Esophagus muscularis mucosa (tissue), 4 donors: ENCODE measurements at regions not wholly inside any gene's neighbourhood (a gene's known extent, or its start where the extent isn't known, plus 50 kb on each side); places are given as distances from the start of the nearest gene placed in this dataset.

ENCODE experiments used
- CTCF ChIP-seq, 3 experiments: fragments of 200-600 bp in 2 of 3; fragments of 450-650 bp in 1 of 3; sonication (generic) in 2 of 3; IDR thresholded peaks; one replicate each; pipeline ENCODE4 v1.5.1; 2017 to 2019; ENCODE audit warnings: antibody characterized with exemption in 3 of 3, mild to moderate bottlenecking in 2 of 3, moderate library complexity in 1 of 3
- EP300 ChIP-seq: sonication (generic); formaldehyde crosslinking; IDR thresholded peaks from one replicate; pipeline ENCODE4 v1.6.1; 2017; ENCODE audit warnings: antibody characterized with exemption
- POLR2A ChIP-seq: fragments of 450-650 bp; IDR thresholded peaks from one replicate; pipeline ENCODE4 v1.6.1; 2017; ENCODE audit warnings: antibody characterized with exemption, moderate library complexity, mild to moderate bottlenecking, low read depth
- POLR2AphosphoS5 ChIP-seq, 2 donors: sonication (generic); formaldehyde crosslinking; IDR thresholded peaks; one replicate each; pipeline ENCODE4 v1.6.1; 2017; ENCODE audit warnings: antibody characterized with exemption in 2 of 2

- TF ChIP-seq EP300 = no peak
- TF ChIP-seq POLR2AphosphoS5 (IDR thresholded peaks at IDR 0.05) = no peak
- no peak for TF ChIP-seq POLR2A
- no peak for TF ChIP-seq CTCF (IDR thresholded peaks at IDR 0.05)
These were observed 263.9 kb upstream of the UBE2E3 start for GRCh38 chr2:180716186-180717180.
